DOHH2 (cell line): ENCODE measurements at regions not wholly inside any gene's neighbourhood (a gene's known extent, or its start where the extent isn't known, plus 50 kb on each side); places are given as distances from the start of the nearest gene placed in this dataset.

ENCODE experiments used
- H3F3A ChIP-seq: fragments of 200-600 bp; sonication (generic), shearing (Covaris generic); 2 replicates; pipeline ENCODE4 v1.6.0; 2016; ENCODE audit warnings: antibody characterized with exemption, mild to moderate bottlenecking; ENCODE audit not compliant: control insufficient read depth, insufficient read depth
- H3K27ac ChIP-seq: fragments of 200-600 bp; sonication (generic); 2 replicates; pipeline ENCODE4 v1.5.1; 2014; ENCODE audit warnings: low read depth, mild to moderate bottlenecking, low read length, moderate library complexity
- H3K27me3 ChIP-seq: fragments of 200-600 bp; sonication (generic); 2 replicates; pipeline ENCODE4 v1.6.1; 2014; ENCODE audit warnings: mild to moderate bottlenecking, low read length, mixed read lengths; ENCODE audit not compliant: control insufficient read depth
- H3K36me3 ChIP-seq: fragments of 200-600 bp; sonication (generic); 2 replicates; pipeline ENCODE4 v1.6.1; 2014; ENCODE audit warnings: mild to moderate bottlenecking, low read length, moderate library complexity, mixed read lengths; ENCODE audit not compliant: control insufficient read depth
- H3K4me1 ChIP-seq: fragments of 200-600 bp; sonication (generic); 2 replicates; pipeline ENCODE4 v1.6.1; 2014; ENCODE audit warnings: mild to moderate bottlenecking, low read length, mixed read lengths; ENCODE audit not compliant: control insufficient read depth
- H3K4me2 ChIP-seq: fragments of 200-600 bp; sonication (generic); 2 replicates; pipeline ENCODE4 v1.6.0; 2014; ENCODE audit warnings: mild to moderate bottlenecking, low read length, moderate library complexity
- H3K4me3 ChIP-seq: fragments of 200-600 bp; sonication (generic); 2 replicates; pipeline ENCODE4 v1.5.1; 2014; ENCODE audit warnings: mild to moderate bottlenecking, low read length, mixed read lengths
- H3K79me2 ChIP-seq: fragments of 200-600 bp; sonication (generic); 2 replicates; pipeline ENCODE4 v1.6.1; 2014; ENCODE audit warnings: mild to moderate bottlenecking, low read length, mixed read lengths; ENCODE audit not compliant: control insufficient read depth
- H3K9me2 ChIP-seq: fragments of 200-600 bp; sonication (generic); replicated peaks from 2 replicates; pipeline ENCODE4 v1.6.1; 2014; ENCODE audit warnings: mild to moderate bottlenecking, low read length, mixed read lengths; ENCODE audit not compliant: control insufficient read depth
- H3K9me3 ChIP-seq: fragments of 200-600 bp; sonication (generic); 2 replicates; pipeline ENCODE4 v1.6.1; 2014; ENCODE audit warnings: antibody characterized with exemption, low read length, mixed read lengths; ENCODE audit not compliant: control insufficient read depth, insufficient read depth
- H4K20me1 ChIP-seq: fragments of 200-600 bp; sonication (generic); 2 replicates; pipeline ENCODE4 v1.6.0; 2014; ENCODE audit warnings: low read depth, mild to moderate bottlenecking, antibody characterized with exemption, low read length, moderate library complexity; ENCODE audit not compliant: control insufficient read depth, insufficient read depth
- CTCF ChIP-seq: fragments of 200-600 bp; sonication (generic); IDR thresholded peaks from one replicate; pipeline ENCODE4 v1.5.1; 2014; ENCODE audit warnings: antibody characterized with exemption, mild to moderate bottlenecking, low read depth, low read length; ENCODE audit not compliant: poor library complexity, severe bottlenecking
- EZH2phosphoT487 ChIP-seq: fragments of 200-600 bp; sonication (generic); IDR thresholded peaks from 2 replicates; pipeline ENCODE4 v1.6.1; 2017; ENCODE audit warnings: borderline replicate concordance, mild to moderate bottlenecking, antibody characterized with exemption, low read length, moderate library complexity, mixed read lengths

GRCh38 chr22:34866081-34866480, 199.9 kb upstream of the ISX start:
- Histone ChIP-seq H3K4me2 (no peak overlapping the region), H4K20me1 (no peaks in the 10 kb centered on the region), H3K27ac (no peak overlapping the region), H3K4me1 (no peaks in the 10 kb centered on the region), H3K4me3 (no peak overlapping the region), H3K9me3 (no peaks in the 10 kb centered on the region), H3K9me2 (no peaks in the 10 kb centered on the region), H3K27me3 (no peaks in the 10 kb centered on the region), H3K79me2 (no peaks in the 10 kb centered on the region), H3F3A (no peaks in the 10 kb centered on the region), H3K36me3 (no peaks in the 10 kb centered on the region)
- no peak for TF ChIP-seq EZH2phosphoT487
- TF ChIP-seq CTCF, result no peak

GRCh38 chr22:34866495-34867131, 199.3 kb upstream of the ISX start:
- Histone ChIP-seq H3K79me2 (no peaks in the 10 kb centered on the region), H3K9me3 (no peaks in the 10 kb centered on the region), H3K4me1 (no peaks in the 10 kb centered on the region), H3F3A (no peaks in the 10 kb centered on the region), H3K36me3 (no peaks in the 10 kb centered on the region), H3K27me3 (no peaks in the 10 kb centered on the region), H3K9me2 (no peaks in the 10 kb centered on the region), H3K4me2 (no peak overlapping the region), H3K27ac (no peak overlapping the region), H4K20me1 (no peaks in the 10 kb centered on the region), H3K4me3 (no peak overlapping the region)
- TF ChIP-seq CTCF, result no peak

GRCh38 chr22:34877506-34877905, 188.5 kb upstream of the ISX start:
- Histone ChIP-seq H3K4me2 (no peak overlapping the region), H4K20me1 (no peaks in the 10 kb centered on the region), H3K9me2 (no peaks in the 10 kb centered on the region), H3K9me3 (no peaks in the 10 kb centered on the region), H3K27me3 (no peaks in the 10 kb centered on the region), H3K79me2 (no peaks in the 10 kb centered on the region), H3K4me3 (no peak overlapping the region), H3K27ac (no peak overlapping the region), H3K36me3 (no peaks in the 10 kb centered on the region), H3K4me1 (no peaks in the 10 kb centered on the region), H3F3A (no peaks in the 10 kb centered on the region)
- TF ChIP-seq EZH2phosphoT487, result no peak
- no peak for TF ChIP-seq CTCF
